ENCODE measurements at regions not wholly inside any gene's neighbourhood (a gene's known extent, or its start where the extent isn't known, plus 50 kb on each side); places are given as distances from the start of the nearest gene placed in this dataset.

- TF ChIP-seq CTCF (IDR thresholded peaks at IDR 0.05; ENCODE audit: insufficient read depth, low read length, poor library complexity, severe bottlenecking): no peak
- TF ChIP-seq EZH2phosphoT487 (conservative IDR thresholded peaks at IDR 0.05; ENCODE audit: low read length): no peak
Observed at GRCh38 chr14:66015071-66015780, 470.9 kb upstream of the CCDC196 start.

Data from SU-DHL-6 (cell line).